IPS DF 6.9 (cell line): ENCODE measurements at regions not wholly inside any gene's neighbourhood (a gene's known extent, or its start where the extent isn't known, plus 50 kb on each side); places are given as distances from the start of the nearest gene placed in this dataset.
A peak's percentile ranks its signal among the peaks of the same experiment; 100 is the strongest.

ENCODE experiments used
- DNase-seq: peaks from one replicate; pipeline ENCODE4 v3.0.0-alpha.2; 2013; ENCODE audit warnings: low read depth, low spot score
- H3K27ac ChIP-seq: one replicate; pipeline ENCODE4 v1.5.1; 2013; ENCODE audit warnings: low read length, control low read depth
- H3K27me3 ChIP-seq: 2 replicates; pipeline ENCODE4 v1.6.1; 2013; ENCODE audit warnings: mild to moderate bottlenecking, low read length; ENCODE audit not compliant: control insufficient read depth, insufficient read depth
- H3K36me3 ChIP-seq: 2 replicates; pipeline ENCODE4 v1.6.1; 2013; ENCODE audit warnings: low read length; ENCODE audit not compliant: control insufficient read depth, insufficient read depth
- H3K4me1 ChIP-seq: 2 replicates; pipeline ENCODE4 v1.6.1; 2013; ENCODE audit warnings: low read length; ENCODE audit not compliant: control insufficient read depth, insufficient read depth
- H3K4me3 ChIP-seq: 2 replicates; pipeline ENCODE4 v1.5.1; 2013; ENCODE audit warnings: mild to moderate bottlenecking, low read length
- H3K9me3 ChIP-seq: 2 replicates; pipeline ENCODE4 v1.6.1; 2013; ENCODE audit warnings: low read length, inconsistent platforms; ENCODE audit not compliant: control insufficient read depth, insufficient read depth
- WGBS: extraction: QIAGEN DNeasy Blood & Tissue Kit; methylation state at CpG from one replicate; pipeline ENCODE4 v1.1.7; 2013; ENCODE audit warnings: mixed read lengths, missing lambda C conversion rate; ENCODE audit not compliant: insufficient read length, insufficient coverage; 5-methylcytosine and 5-hydroxymethylcytosine counted together

GRCh38 chr2:103784261-103784660 is 1022.4 kb downstream of the TMEM182 start:
- no peaks in the 10 kb centered on the region for H3K36me3 ChIP-seq
- peaks cover 1% of the 10 kb centered on the region; the same call in 1 of the 2 replicates for H3K27me3 ChIP-seq
- H3K4me1 ChIP-seq, result no peaks in the 10 kb centered on the region
- no CpG with 5 or more reads among the region's 2 CpGs for WGBS
- no peaks in the 10 kb centered on the region for H3K9me3 ChIP-seq
- DNase-seq, result no peak
- no peak overlapping the region for H3K4me3 ChIP-seq
- no peak overlapping the region for H3K27ac ChIP-seq

DNA sequence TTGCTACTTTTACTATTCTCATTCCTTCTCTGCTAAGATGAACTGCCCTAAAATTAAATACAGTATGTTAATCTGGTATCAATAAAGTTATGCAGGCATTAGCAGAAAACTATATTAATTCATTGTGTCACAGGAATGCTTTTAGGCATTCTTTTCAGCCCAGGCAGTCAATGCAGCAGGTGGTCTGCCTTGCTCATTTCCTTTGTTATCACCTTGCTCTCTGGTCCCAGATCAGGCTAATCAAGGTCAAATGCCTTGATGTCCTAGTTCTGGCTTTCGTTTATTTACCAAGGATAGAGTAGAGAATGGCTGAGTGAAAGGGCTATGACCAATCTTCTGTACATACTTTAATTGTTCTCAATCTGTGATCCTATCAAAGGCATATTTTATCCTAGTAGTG is 1023.6 kb downstream of the TMEM182 start:
- H3K36me3 ChIP-seq, result no peaks in the 10 kb centered on the region
- no peaks in the 10 kb centered on the region for H3K9me3 ChIP-seq
- no peaks in the 10 kb centered on the region for H3K4me1 ChIP-seq
- peaks cover 5% of the 10 kb centered on the region; the same call in 1 of the 2 replicates for H3K27me3 ChIP-seq
- no peak for DNase-seq
- H3K4me3 ChIP-seq, result no peak overlapping the region
- no CpG with 5 or more reads among the region's 1 CpG for WGBS
- H3K27ac ChIP-seq, result no peak overlapping the region

DNA sequence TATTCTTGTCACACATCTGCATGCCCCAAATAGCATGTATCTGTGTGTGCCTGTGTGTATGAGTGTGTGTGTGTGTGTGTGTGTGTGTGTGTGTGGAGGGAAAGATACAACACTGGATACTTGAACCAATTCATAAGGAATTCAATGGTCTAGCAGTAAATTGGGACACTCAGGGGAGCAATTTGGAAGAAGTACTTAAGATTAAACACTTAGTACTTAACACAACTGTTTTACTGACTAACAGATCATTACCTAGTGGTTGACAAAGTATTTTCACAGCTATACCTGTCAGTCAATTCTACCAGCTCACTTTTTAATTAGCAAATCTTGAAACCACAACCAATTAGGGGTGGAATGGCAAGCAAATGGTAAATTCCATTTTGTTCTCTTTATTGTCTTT is 1024.1 kb downstream of the TMEM182 start:
- Histone ChIP-seq H3K4me3 (no peak overlapping the region), H3K4me1 (no peaks in the 10 kb centered on the region), H3K27me3 (peaks cover 5% of the 10 kb centered on the region; the same call in 1 of the 2 replicates), H3K36me3 (no peaks in the 10 kb centered on the region), H3K9me3 (no peaks in the 10 kb centered on the region), H3K27ac (no peak overlapping the region)
- DNase-seq, result no peak

GRCh38 chr2:103788389-103788788 is 1026.6 kb downstream of the TMEM182 start:
- no peaks in the 10 kb centered on the region for H3K36me3 ChIP-seq
- no peak overlapping the region for H3K4me3 ChIP-seq
- no CpG with 5 or more reads among the region's 6 CpGs for WGBS
- DNase-seq, result no peak
- H3K27me3 ChIP-seq, result peaks cover 15% of the 10 kb centered on the region
- H3K27ac ChIP-seq, result no peak overlapping the region
- H3K9me3 ChIP-seq, result no peaks in the 10 kb centered on the region
- no peaks in the 10 kb centered on the region for H3K4me1 ChIP-seq

DNA sequence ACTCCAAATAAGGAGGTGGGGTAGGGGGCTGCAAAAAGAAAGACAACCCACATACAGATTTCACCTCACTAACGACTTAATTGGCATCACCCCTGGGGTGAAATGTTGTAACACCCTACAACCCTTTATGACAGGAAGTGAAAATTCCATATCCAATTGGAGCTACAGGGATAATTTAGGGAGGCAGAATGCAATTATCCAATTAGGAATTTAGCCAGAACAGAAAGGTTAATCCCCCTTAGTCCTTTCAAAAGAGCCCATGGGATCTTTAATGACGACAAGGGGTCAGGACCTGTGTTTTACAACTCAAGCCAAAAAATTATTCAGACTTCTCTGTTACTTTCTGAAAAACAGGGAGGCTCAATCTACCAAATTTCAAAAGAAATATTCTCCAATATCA is 1027.1 kb downstream of the TMEM182 start:
- Histone ChIP-seq H3K27ac (no peak overlapping the region), H3K4me3 (no peak overlapping the region), H3K36me3 (no peaks in the 10 kb centered on the region), H3K9me3 (peaks cover 2% of the 10 kb centered on the region; the same call in 1 of the 2 replicates), H3K4me1 (no peaks in the 10 kb centered on the region), H3K27me3 (peaks cover 19% of the 10 kb centered on the region)
- no peak for DNase-seq
- no CpG with 5 or more reads among the region's 2 CpGs for WGBS

GRCh38 chr2:103789381-103790095 is 1027.7 kb downstream of the TMEM182 start:
- H3K4me1 ChIP-seq, result no peaks in the 10 kb centered on the region
- no peak overlapping the region for H3K27ac ChIP-seq
- H3K9me3 ChIP-seq, result peaks cover 4% of the 10 kb centered on the region
- H3K4me3 ChIP-seq, result no peak overlapping the region
- peaks cover 22% of the 10 kb centered on the region for H3K27me3 ChIP-seq
- peak; percentile 25 for DNase-seq
- WGBS, result no CpG with 5 or more reads among the region's 3 CpGs
- H3K36me3 ChIP-seq, result no peaks in the 10 kb centered on the region

GRCh38 chr2:103792042-103792441 is 1030.2 kb downstream of the TMEM182 start:
- Histone ChIP-seq H3K36me3 (no peaks in the 10 kb centered on the region), H3K27ac (no peak overlapping the region), H3K27me3 (peaks cover 24% of the 10 kb centered on the region), H3K4me3 (no peak overlapping the region), H3K9me3 (peaks cover 4% of the 10 kb centered on the region), H3K4me1 (no peaks in the 10 kb centered on the region)
- DNase-seq, result peak; percentile 71
- WGBS, result no CpG with 5 or more reads among the region's 5 CpGs

- H3K27me3 ChIP-seq, result peaks cover 10% of the 10 kb centered on the region
- no peak overlapping the region for H3K27ac ChIP-seq
- no peaks in the 10 kb centered on the region for H3K36me3 ChIP-seq
- no peak overlapping the region for H3K4me3 ChIP-seq
- H3K4me1 ChIP-seq, result no peaks in the 10 kb centered on the region
- WGBS, result no CpG with 5 or more reads among the region's 1 CpG
- no peak for DNase-seq
- H3K9me3 ChIP-seq, result peaks cover 4% of the 10 kb centered on the region
These were observed 1036.5 kb downstream of the TMEM182 start for GRCh38 chr2:103798291-103798690.

- Histone ChIP-seq H3K4me3 (no peak overlapping the region), H3K27ac (no peak overlapping the region), H3K27me3 (no peaks in the 10 kb centered on the region; the same call in 1 of the 2 replicates), H3K36me3 (no peaks in the 10 kb centered on the region), H3K4me1 (no peaks in the 10 kb centered on the region; the same call in 1 of the 2 replicates), H3K9me3 (no peaks in the 10 kb centered on the region)
- DNase-seq, result no peak
- no CpG with 5 or more reads among the region's 1 CpG for WGBS
These were observed 1042.2 kb downstream of the TMEM182 start for GRCh38 chr2:103804013-103804412.

DNA sequence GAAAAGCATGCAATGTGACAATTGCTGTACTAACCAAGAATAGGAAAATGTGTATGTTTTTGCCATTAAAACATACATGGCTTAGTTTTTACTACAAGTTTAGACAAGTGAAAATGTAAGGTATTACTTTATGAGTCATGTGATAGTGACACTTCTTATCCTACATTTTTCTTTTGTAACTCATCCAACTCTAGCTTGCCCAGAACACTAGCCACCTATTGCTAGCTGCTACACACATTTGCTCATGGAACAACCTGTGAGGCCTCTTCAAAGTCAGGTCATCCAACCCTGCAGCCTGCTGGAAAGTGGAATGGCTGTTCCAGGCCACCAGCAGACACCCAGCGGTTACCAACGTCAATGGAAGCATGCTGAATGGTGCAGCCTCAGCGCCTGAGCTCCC is 1043.9 kb downstream of the TMEM182 start:
- H3K27ac ChIP-seq, result no peak overlapping the region
- no peaks in the 10 kb centered on the region for H3K9me3 ChIP-seq
- WGBS, result no CpG with 5 or more reads among the region's 3 CpGs
- H3K4me3 ChIP-seq, result no peak overlapping the region
- no peak for DNase-seq
- peaks cover 3% of the 10 kb centered on the region; the same call in 1 of the 2 replicates for H3K4me1 ChIP-seq
- no peaks in the 10 kb centered on the region; the same call in 1 of the 2 replicates for H3K27me3 ChIP-seq
- H3K36me3 ChIP-seq, result no peaks in the 10 kb centered on the region

- WGBS, result no CpG with 5 or more reads among the region's 8 CpGs
- no peak for DNase-seq
These were observed 1045.1 kb upstream of the POU3F3 start for GRCh38 chr2:103808814-103809213.

More at GRCh38 chr2:103808814-103809213, 1045.1 kb upstream of the POU3F3 start:
- Histone ChIP-seq H3K9me3 (no peaks in the 10 kb centered on the region), H3K4me3 (no peak overlapping the region), H3K4me1 (peaks cover 4% of the 10 kb centered on the region; the same call in 1 of the 2 replicates), H3K27ac (no peak overlapping the region), H3K27me3 (no peaks in the 10 kb centered on the region; the same call in 1 of the 2 replicates), H3K36me3 (no peaks in the 10 kb centered on the region)
